Trophoblast cell (in vitro differentiated cells and primary cell): ENCODE measurements at regions not wholly inside any gene's neighbourhood (a gene's known extent, or its start where the extent isn't known, plus 50 kb on each side); places are given as distances from the start of the nearest gene placed in this dataset.

ENCODE experiments used
- DNase-seq, 2 donors: peaks; one replicate each; pipeline ENCODE4 v3.0.0-alpha.2; 2016
- H2AFZ ChIP-seq: 2 replicates; pipeline ENCODE4 v1.6.1; 2013; ENCODE audit warnings: low read length, moderate library complexity, mild to moderate bottlenecking; ENCODE audit not compliant: insufficient read depth, poor library complexity
- H2AK5ac ChIP-seq: 2 replicates; pipeline ENCODE4 v1.6.1; 2013; ENCODE audit warnings: mild to moderate bottlenecking, low read length
- H2BK120ac ChIP-seq: 2 replicates; pipeline ENCODE4 v1.6.1; 2013; ENCODE audit warnings: low read length, mild to moderate bottlenecking, moderate library complexity; ENCODE audit not compliant: insufficient read depth, poor library complexity
- H2BK12ac ChIP-seq: 2 replicates; pipeline ENCODE4 v1.6.1; 2013; ENCODE audit warnings: mild to moderate bottlenecking, low read length, moderate library complexity
- H2BK5ac ChIP-seq: 2 replicates; pipeline ENCODE4 v1.6.1; 2013; ENCODE audit warnings: low read length, low read depth, moderate library complexity, mild to moderate bottlenecking; ENCODE audit not compliant: poor library complexity
- H3K14ac ChIP-seq: 2 replicates; pipeline ENCODE4 v1.6.1; 2013; ENCODE audit warnings: mild to moderate bottlenecking, low read length
- H3K18ac ChIP-seq: 2 replicates; pipeline ENCODE4 v1.6.1; 2013; ENCODE audit warnings: mild to moderate bottlenecking, low read length
- H3K23ac ChIP-seq: 2 replicates; pipeline ENCODE4 v1.6.1; 2013; ENCODE audit warnings: low read length
- H3K27ac ChIP-seq: 2 replicates; pipeline ENCODE4 v1.5.1; 2013; ENCODE audit warnings: low read depth, mild to moderate bottlenecking, inconsistent platforms, low read length, moderate library complexity
- H3K27me3 ChIP-seq: 2 replicates; pipeline ENCODE4 v1.6.1; 2013; ENCODE audit warnings: inconsistent platforms, mild to moderate bottlenecking, low read length, moderate library complexity; ENCODE audit not compliant: insufficient read depth
- H3K36me3 ChIP-seq, 2 experiments: 1 replicate in 1 of 2; 2 replicates in 1 of 2; pipeline ENCODE4 v1.6.1; 2013; ENCODE audit warnings: low read length in 2 of 2, mild to moderate bottlenecking in 2 of 2, moderate library complexity in 1 of 2; ENCODE audit not compliant: insufficient read depth in 2 of 2, control insufficient read depth in 1 of 2
- H3K4ac ChIP-seq: 2 replicates; pipeline ENCODE4 v1.6.1; 2013; ENCODE audit warnings: low read depth, mild to moderate bottlenecking, low read length, moderate library complexity
- H3K4me1 ChIP-seq, 2 experiments: 1 replicate in 1 of 2; 2 replicates in 1 of 2; pipeline ENCODE4 v1.6.1; 2013; ENCODE audit warnings: low read length in 2 of 2, mild to moderate bottlenecking in 2 of 2, moderate library complexity in 1 of 2; ENCODE audit not compliant: insufficient read depth in 2 of 2, control insufficient read depth in 1 of 2
- H3K4me2 ChIP-seq: 2 replicates; pipeline ENCODE4 v1.6.1; 2013; ENCODE audit warnings: inconsistent platforms, mild to moderate bottlenecking, low read length, moderate library complexity
- H3K4me3 ChIP-seq: 2 replicates; pipeline ENCODE4 v1.5.1; 2013; ENCODE audit warnings: mild to moderate bottlenecking, low read depth, low read length, inconsistent platforms
- H3K79me1 ChIP-seq: one replicate; pipeline ENCODE4 v1.6.1; 2013; ENCODE audit warnings: low read length
- H3K79me2 ChIP-seq: 2 replicates; pipeline ENCODE4 v1.6.1; 2013; ENCODE audit warnings: low read length, mild to moderate bottlenecking; ENCODE audit not compliant: control insufficient read depth, insufficient read depth, poor library complexity
- H3K9ac ChIP-seq: 2 replicates; pipeline ENCODE4 v1.6.1; 2013; ENCODE audit warnings: mild to moderate bottlenecking, low read length
- H3K9me3 ChIP-seq: 2 replicates; pipeline ENCODE4 v1.6.1; 2013; ENCODE audit warnings: low read depth, mild to moderate bottlenecking, control low read depth, inconsistent platforms, low read length; ENCODE audit not compliant: insufficient read depth
- H4K12ac ChIP-seq: 2 replicates; pipeline ENCODE4 v1.6.1; 2013; ENCODE audit warnings: low read depth, mild to moderate bottlenecking, low read length, moderate library complexity
- H4K8ac ChIP-seq: 2 replicates; pipeline ENCODE4 v1.6.1; 2013; ENCODE audit warnings: low read depth, mild to moderate bottlenecking, low read length, moderate library complexity
- H4K91ac ChIP-seq: one replicate; pipeline ENCODE4 v1.6.1; 2013; ENCODE audit warnings: low read depth, mild to moderate bottlenecking, low read length, moderate library complexity
- WGBS: extraction: QIAGEN DNeasy Blood & Tissue Kit; methylation state at CpG from one replicate; pipeline ENCODE4 v1.1.7; 2013; ENCODE audit warnings: missing lambda C conversion rate; ENCODE audit not compliant: insufficient read length, insufficient coverage; ENCODE audit errors: extremely low coverage; 5-methylcytosine and 5-hydroxymethylcytosine counted together

DNA sequence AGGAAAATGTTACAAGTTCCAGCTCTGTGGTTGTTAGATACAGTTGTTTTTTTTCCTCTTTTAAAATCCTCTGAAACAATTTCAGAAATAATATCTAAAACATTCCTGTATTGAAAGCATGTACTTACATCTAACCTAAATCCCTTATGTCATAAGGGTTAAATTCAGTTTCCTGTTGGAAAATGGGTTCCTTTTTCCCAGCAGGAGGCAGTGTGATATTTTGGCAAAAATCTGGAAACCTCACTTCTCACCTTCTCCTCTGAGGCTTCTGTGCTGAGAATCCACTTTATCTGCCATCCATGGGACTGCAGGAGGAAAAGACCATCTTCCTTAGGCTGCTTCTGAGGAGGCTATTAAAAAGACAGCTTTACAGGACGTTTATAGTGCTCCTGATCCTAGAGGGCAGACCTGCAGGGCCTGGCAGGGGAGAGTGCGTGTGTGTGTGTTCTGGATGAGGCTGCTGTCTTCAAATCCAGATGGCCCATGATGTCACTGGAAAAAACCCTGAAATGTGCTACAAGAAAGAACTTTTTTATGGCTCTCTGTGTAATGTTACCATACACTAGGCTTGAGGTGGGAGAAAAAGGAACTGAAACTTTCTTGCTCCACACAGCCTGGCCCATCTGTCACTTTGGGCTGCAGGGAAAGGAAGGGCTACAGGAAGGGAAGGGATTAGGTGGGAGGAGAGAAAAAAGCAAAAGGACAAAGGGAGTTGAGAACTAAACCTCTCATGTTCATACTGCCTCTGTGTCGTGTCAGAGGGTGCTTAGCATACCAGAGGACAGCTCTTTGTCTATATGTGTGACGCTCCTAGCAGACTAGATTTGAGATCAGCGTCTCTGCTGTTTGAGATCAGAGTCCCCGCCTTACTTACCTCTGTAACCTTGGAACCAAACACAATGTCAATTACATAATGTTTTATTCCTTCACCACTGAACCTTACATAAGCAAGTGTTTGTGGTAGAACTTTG, 379.2 kb upstream of the SPAG17 start:
- no peaks in the 10 kb centered on the region for H3K79me2 ChIP-seq
- H4K12ac ChIP-seq = no peak overlapping the region
- WGBS = no CpG with 5 or more reads among the region's 6 CpGs
- H3K79me1 ChIP-seq = peaks cover 13% of the 10 kb centered on the region
- H2BK12ac ChIP-seq = peak overlapping the region; percentile 37
- no peak overlapping the region for H3K4me3 ChIP-seq
- H3K14ac ChIP-seq = peak overlapping the region; percentile 12
- peak overlapping the region; percentile 8 for H3K4me2 ChIP-seq
- no peak overlapping the region for H3K18ac ChIP-seq
- no peak overlapping the region for H3K4ac ChIP-seq
- H2BK5ac ChIP-seq = peak overlapping the region; percentile 37
- peak overlapping the region; percentile 64 for H4K91ac ChIP-seq
- no peaks in the 10 kb centered on the region for H3K36me3 ChIP-seq
- no peaks in the 10 kb centered on the region for H3K9me3 ChIP-seq
- no peaks in the 10 kb centered on the region for H3K27me3 ChIP-seq
- H2AFZ ChIP-seq = no peak overlapping the region
- peak overlapping the region; percentile 83 for H3K27ac ChIP-seq
- no peak overlapping the region for H2AK5ac ChIP-seq
- H3K9ac ChIP-seq = no peak overlapping the region
- H2BK120ac ChIP-seq = peak overlapping the region; percentile 35
- peaks cover 4 to 6% of the 10 kb centered on the region in 2 experiments for H3K4me1 ChIP-seq
- peak in 1 of 2 donors; percentile 30 for DNase-seq
- H4K8ac ChIP-seq = no peak overlapping the region
- H3K23ac ChIP-seq = no peak overlapping the region

- H3K23ac ChIP-seq = no peak overlapping the region
- WGBS = no CpG with 5 or more reads among the region's 3 CpGs
- H2BK12ac ChIP-seq = peak overlapping the region; percentile 50
- H2BK120ac ChIP-seq = no peak overlapping the region
- no peaks in the 10 kb centered on the region for H3K36me3 ChIP-seq
- no peak overlapping the region for H4K91ac ChIP-seq
- DNase-seq = no peak
- no peak overlapping the region for H3K4me2 ChIP-seq
- H2AK5ac ChIP-seq = no peak overlapping the region
- no peak overlapping the region for H3K14ac ChIP-seq
- H3K79me2 ChIP-seq = no peaks in the 10 kb centered on the region
- H2AFZ ChIP-seq = no peak overlapping the region
- H3K4me3 ChIP-seq = no peak overlapping the region
- no peaks in the 10 kb centered on the region for H3K9me3 ChIP-seq
- H4K8ac ChIP-seq = no peak overlapping the region
- H3K79me1 ChIP-seq = peaks cover 5% of the 10 kb centered on the region
- no peak overlapping the region for H3K9ac ChIP-seq
- no peak overlapping the region for H3K18ac ChIP-seq
- H3K27ac ChIP-seq = peak overlapping the region; percentile 38
- H3K4me1 ChIP-seq = peaks cover 0 to 14% of the 10 kb centered on the region in 2 experiments
- no peak overlapping the region for H4K12ac ChIP-seq
- H2BK5ac ChIP-seq = no peak overlapping the region
- H3K4ac ChIP-seq = no peak overlapping the region
- no peaks in the 10 kb centered on the region for H3K27me3 ChIP-seq
Observed at GRCh38 chr1:118558933-118559332, 373.9 kb upstream of the SPAG17 start.

- no CpG with 5 or more reads among the region's 2 CpGs for WGBS
- Histone ChIP-seq H4K8ac (no peak overlapping the region), H3K9me3 (no peaks in the 10 kb centered on the region)
Observed at GRCh38 chr1:118556936-118557335, 371.9 kb upstream of the SPAG17 start.

DNA sequence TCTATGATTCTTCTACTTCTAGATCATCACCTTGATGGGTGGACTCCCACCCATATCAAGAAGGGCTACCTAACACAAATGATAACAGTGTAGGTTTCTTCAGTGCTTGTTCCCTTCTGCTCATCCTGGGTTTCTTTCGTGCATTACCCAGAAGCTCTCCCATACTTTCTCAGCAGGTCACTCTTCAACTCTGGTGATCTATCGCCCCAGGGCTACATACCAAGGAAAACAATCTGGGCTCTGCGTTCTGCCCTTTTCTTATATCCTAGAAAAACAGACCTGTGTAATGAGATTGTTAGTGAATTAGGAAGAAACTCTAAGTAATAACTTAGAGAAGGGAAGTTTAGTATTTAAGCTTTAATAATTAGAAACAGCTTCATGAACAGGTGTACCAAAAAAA, 370.6 kb upstream of the SPAG17 start:
- H3K4ac ChIP-seq = no peak overlapping the region
- no peak overlapping the region for H2AK5ac ChIP-seq
- no peak overlapping the region for H3K4me2 ChIP-seq
- peak; percentile 76 to 87 for DNase-seq
- no peak overlapping the region for H2AFZ ChIP-seq
- no peak overlapping the region for H4K8ac ChIP-seq
- no peak overlapping the region for H3K4me3 ChIP-seq
- H3K23ac ChIP-seq = no peak overlapping the region
- H3K79me2 ChIP-seq = no peaks in the 10 kb centered on the region
- no peaks in the 10 kb centered on the region for H3K27me3 ChIP-seq
- H3K18ac ChIP-seq = no peak overlapping the region
- H3K9ac ChIP-seq = no peak overlapping the region
- H4K91ac ChIP-seq = no peak overlapping the region
- H3K4me1 ChIP-seq = peaks cover 0 to 14% of the 10 kb centered on the region in 2 experiments
- WGBS = no CpG with 5 or more reads among the region's 3 CpGs
- no peak overlapping the region for H2BK120ac ChIP-seq
- H3K27ac ChIP-seq = no peak overlapping the region
- H3K36me3 ChIP-seq = no peaks in the 10 kb centered on the region
- H3K79me1 ChIP-seq = peaks cover 3% of the 10 kb centered on the region
- H3K9me3 ChIP-seq = no peaks in the 10 kb centered on the region
- no peak overlapping the region for H4K12ac ChIP-seq
- no peak overlapping the region for H3K14ac ChIP-seq
- H2BK5ac ChIP-seq = no peak overlapping the region
- no peak overlapping the region for H2BK12ac ChIP-seq

More at GRCh38 chr1:118556936-118557335, 371.9 kb upstream of the SPAG17 start:
- Histone ChIP-seq H2BK120ac (peak overlapping the region; percentile 38), H3K27me3 (no peaks in the 10 kb centered on the region), H3K23ac (no peak overlapping the region), H4K12ac (no peak overlapping the region), H2BK5ac (no peak overlapping the region), H3K36me3 (no peaks in the 10 kb centered on the region), H3K4me2 (no peak overlapping the region), H3K79me2 (no peaks in the 10 kb centered on the region), H3K14ac (no peak overlapping the region), H2AK5ac (no peak overlapping the region), H2AFZ (no peak overlapping the region), H3K9ac (no peak overlapping the region), H3K79me1 (peaks cover 3% of the 10 kb centered on the region), H3K4me3 (no peak overlapping the region), H3K27ac (peak overlapping the region; percentile 69), H2BK12ac (no peak overlapping the region), H3K4ac (no peak overlapping the region), H4K91ac (no peak overlapping the region), H3K4me1 (peaks cover 0 to 14% of the 10 kb centered on the region in 2 experiments), H3K18ac (no peak overlapping the region)
- DNase-seq = peak; percentile 95 to 98
